RCC 7860 (cell line): ENCODE measurements at regions not wholly inside any gene's neighbourhood (a gene's known extent, or its start where the extent isn't known, plus 50 kb on each side); places are given as distances from the start of the nearest gene placed in this dataset.

Experiments
- DNase-seq: peaks from one replicate; pipeline ENCODE4 v3.0.0-alpha.2; 2015; ENCODE audit warnings: low spot score
- FAIRE-seq: peaks from 2 replicates; lab custom pipeline; 2012; peaks lifted over from hg19 to GRCh38; lab: Jason Lieb, UNC

DNA sequence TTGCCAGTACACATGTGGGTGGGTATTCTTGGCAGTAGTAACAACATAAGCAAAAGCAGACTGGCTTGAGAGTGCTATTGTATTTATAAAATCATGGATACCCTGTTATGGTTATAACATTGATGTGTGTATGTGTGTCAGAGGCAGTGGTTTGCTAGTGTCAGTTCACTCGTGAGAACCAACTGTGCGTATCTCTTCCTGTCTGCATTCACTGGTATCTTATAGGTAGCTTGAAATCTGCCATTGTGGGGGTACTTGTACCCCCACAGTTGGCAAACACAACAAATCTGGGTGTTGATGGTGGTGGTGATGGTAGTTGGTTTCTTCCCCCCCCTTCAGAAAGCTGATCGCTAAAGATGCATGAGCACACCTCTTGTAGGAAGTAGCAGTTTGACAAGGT, 355.8 kb upstream of the SATB1 start:
- FAIRE-seq (no peak), DNase-seq (no peak)

DNA sequence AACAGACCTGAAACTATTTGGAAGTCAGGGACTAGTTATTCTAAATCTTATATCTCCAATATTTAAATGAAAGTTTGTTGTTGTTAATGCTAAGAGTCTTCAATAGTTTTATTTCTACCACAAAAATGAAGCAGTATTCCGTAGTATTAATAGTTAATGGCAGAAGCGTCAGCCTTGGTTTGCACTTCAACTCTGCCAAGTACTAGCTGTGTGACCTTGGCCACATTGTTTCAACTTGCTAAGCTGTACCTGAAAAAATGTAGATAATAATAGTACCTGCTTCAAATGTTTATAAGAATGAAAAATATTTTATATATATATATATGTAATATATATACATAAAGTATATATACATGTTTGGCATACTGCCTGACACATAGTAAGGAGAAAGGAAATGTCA, 354.6 kb upstream of the SATB1 start:
- no peak for DNase-seq
- FAIRE-seq = no peak

DNA sequence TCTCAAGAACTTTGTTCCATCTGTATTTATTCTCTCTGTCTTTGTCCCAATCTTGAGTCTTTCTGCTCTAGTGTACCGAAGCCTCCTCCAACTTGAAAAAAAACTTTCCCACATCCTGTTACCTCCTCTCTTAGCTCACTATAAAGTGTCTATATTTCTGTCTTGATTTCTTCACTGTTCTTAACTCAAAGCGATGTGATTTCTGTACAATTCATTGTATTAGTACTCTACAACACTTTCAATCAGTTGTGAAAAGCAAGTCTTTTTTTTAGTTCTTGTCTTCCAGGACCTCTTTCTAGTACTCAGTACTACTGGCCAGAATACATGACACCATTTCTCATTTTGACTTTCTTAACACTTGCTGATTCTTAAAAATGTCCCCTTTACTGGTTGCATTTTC, 353.5 kb upstream of the SATB1 start:
- DNase-seq (no peak), FAIRE-seq (no peak)

DNA sequence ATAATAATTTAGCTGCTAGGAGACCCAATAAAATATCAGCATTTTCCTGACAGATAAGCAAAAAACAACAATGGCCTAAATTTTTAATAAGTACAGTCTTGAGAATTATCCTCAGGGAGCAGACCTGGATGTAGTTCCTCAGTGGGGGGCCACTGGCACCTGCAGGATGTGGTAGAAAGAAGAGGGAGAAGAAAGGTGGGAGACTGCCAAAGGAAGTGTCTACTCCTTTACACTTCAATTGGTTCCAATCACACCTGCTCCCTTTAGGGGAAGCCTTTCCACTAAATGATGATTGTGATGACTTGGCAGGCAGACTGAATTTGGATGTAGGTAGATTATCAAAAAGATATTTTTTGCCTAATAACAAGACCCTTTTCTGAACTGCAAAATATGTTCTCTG, 353.0 kb upstream of the SATB1 start:
- no peak for DNase-seq
- no peak for FAIRE-seq

DNA sequence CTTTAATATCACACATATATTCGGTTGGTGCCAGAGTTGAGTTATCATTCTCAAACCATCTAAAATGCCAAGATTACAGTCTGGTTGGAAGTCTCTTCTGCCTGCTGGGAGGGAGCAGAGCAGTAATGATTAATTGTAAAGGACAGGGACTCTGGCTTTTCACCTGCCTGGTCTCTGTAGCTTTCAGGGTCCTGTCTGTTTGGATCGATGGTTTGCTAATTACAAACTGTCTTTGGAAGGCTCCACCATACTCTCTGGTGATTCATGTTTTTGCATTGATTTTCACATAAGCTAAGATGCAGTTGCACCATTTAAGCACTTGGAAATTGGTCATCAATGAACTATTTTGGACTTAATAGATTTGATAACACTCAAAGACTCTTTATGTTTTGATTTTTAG, 350.4 kb upstream of the SATB1 start:
- no peak for FAIRE-seq
- no peak for DNase-seq

DNA sequence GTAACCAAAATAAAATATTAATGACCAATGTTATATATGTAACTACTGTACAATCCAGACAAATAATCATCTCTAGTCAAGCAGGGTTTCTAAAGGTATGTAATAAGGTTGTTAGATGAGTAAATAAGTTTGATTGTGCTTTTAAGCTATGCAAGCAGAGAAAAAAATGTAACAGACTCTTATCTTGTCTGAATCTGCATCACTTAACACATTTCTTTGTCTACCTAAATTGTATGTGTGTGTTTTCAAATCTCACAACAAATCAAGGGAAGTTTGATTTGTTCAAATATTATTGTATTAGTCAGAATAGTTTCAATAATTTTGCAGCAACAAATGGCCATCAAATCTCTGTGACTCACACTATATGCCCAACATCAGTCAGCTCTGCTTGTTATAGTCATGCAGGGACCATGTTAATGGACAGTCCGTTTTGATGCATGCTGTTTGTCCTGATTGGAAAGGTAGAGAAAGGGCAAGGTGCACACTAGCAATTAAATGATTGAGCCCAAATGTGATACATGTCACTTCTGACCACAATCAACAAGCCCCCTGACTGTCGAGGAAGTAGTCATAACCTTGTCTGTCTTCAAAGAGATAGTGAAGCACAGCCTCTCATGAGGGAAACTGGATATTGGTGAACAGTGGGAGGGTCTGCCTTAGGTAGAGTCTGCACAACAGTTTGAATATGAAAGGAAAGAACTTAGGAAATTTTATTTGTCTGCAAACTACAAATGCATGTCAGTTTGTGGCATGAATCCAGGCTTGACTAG, 349.4 kb upstream of the SATB1 start:
- no peak for DNase-seq
- FAIRE-seq = no peak

DNA sequence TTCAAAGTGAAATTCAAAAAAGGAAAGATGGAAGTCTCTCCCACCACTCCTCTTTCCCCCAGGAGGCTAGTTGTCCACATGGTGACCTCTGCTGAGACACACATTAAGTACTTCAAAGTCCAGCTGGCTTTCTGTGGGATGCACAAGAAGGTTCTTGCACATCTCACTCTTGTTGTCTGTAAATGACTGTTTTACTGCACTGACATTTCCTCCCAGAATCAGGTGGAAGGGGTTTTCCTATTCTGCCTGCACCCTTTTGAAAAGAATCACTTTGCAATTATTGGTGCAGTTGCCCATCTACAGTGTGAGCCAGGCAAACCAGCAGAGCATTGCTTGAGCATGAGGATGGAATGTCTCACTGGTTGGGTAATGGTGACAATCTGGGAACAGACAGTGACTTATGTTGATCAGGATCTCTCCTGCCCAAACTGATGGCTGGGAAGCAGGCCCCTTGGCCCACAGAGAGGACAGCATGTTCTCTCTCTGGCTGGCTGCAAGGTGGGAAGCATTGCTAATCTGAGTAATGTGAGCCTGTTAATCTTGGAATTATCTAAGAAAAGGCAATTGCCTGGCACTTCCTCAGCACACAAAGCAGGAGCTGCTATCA, 347.7 kb upstream of the SATB1 start:
- FAIRE-seq (no peak), DNase-seq (no peak)

DNA sequence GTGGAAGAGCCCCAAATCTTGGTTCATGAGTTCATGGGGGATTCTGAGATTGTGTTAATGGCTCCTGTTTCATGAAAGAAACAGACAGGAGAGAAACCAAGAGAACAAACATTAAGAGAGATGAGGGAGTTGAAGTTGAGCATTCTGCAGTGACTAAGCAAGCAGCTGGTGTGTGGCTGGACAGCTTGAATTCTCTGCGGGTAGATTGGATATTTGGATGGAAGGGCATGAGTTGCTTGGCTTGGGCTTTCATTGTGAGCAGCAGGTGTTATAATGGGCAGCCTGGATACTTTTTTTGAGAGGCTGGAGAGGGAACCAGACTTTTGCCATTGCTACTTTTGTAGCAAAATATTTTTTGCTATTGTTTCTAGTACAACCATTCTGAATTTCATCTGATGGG, 346.8 kb upstream of the SATB1 start:
- DNase-seq = no peak
- FAIRE-seq = no peak

DNA sequence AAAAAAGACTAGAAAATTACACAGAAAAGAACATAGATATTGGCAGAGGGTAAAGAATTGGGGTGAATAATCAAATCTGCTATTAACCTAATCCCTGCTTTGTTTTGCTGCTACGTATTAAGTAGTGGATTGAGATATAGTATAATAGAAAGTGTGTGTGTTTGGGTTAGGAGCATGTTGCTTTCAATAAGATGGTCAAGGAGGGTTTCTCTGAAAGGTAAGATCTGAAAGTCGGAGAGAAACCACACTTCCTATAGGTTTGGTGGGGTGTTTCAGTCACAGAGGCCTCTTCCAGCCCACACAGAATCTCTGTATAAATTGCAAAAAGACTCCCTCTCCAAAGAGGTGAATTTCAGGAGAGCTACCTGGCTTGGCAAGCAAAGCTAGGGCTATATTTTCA, 345.7 kb upstream of the SATB1 start:
- DNase-seq (no peak), FAIRE-seq (no peak)

DNA sequence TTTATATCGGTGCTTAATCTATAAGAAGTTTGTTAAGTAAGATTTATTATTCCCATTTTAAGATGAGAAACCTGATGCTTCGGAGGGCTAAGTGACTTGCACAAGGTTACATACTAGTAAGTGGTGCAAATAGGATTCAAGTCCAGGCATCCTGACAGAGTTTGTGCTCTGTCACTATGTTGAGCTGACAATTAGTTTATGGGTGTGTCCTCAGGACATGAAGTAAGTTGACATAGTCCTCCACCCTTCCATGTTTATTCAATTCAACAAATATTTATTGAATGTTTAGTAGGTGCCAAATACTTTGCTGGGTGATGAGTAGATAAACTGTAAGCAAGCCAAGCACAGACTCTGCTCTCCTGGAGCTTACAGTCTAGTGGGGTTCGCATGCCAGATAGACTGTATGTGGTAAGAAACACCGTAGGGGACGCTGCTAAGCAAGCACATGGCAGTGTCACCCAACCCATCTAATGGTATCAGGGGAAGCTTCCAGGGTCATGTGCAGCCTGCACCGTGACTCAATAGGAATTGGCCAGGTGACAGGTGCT, 342.7 kb upstream of the SATB1 start:
- DNase-seq (no peak), FAIRE-seq (no peak)

DNA sequence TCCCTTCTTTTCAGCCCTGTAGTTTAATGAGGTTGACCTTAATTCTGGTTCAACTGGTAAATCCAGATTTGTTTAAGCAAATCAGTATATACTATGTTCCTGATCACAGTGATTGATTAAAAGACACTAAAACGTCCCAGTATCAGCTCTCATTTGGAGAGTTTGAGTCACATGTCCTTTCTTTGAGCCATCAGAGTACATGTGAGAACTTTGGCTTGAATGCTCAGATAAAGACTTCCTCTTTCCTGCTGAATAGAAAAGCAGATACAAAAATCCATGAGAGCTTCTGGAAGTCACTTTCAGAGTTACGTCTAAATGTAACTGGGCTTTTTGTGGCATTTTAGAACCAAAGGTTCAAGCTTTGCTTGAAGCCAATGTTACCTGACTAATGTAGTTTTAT, 341.8 kb upstream of the SATB1 start:
- FAIRE-seq = no peak

DNA sequence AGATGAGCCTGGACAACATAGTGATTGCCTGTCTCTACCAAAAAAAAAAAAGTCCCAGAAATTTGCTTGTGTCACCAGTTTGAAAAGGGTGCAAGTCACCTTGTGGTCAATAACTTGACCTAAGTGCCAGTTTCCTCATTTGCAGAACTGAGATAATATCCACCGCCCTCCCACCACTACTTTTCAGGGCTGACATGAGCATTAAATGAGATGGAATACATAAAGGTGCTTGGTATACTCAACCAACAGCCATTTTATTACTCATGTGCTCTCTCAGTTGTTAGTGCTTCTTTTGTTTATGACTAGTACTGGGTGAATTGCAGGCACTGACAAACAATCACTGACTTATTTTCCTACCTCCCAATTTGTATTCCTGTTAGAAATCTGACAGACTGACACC, 340.5 kb upstream of the SATB1 start:
- FAIRE-seq = no peak

More for the DNA sequence above, 341.8 kb upstream of the SATB1 start:
- no peak for DNase-seq

DNA sequence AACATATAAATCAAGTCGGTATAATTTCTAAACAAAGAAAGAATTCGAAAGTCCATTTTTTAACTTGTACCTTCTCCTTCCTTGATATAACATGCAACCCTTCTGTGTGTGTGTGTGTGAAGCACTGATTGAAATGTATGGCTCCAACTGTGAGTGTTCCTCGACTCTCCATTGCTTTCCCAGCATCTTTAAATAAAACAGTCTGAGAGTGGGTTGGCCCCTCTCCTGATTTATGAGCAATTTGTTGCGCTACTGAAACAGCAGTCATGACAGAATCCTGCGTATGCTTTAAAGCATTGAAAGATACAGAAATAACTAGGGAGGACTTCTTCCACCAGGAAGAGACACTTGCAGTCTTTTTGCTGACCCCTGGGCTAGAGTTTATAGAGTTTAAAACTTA, 340.0 kb upstream of the SATB1 start:
- no peak for FAIRE-seq
- DNase-seq = no peak

More for the DNA sequence above, 340.5 kb upstream of the SATB1 start:
- DNase-seq = no peak

DNA sequence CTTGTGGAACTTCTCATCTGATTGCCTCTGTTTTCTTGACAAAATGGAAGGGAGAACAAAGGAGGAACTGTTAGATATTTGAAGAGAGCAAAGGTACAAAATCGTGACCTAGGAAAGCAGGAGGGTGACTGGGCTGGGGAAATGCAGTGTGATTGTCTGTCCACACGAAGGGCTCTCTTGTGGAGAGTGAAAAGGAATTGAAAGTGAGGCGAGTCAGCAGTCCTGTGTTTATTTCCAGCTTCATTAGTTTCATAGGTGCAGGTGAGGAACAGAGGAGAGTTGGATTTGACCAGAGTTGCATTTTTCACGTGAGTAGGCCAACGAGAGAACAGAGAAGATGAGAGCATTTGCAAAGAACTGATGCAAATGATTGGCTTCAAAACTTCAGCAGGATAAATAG, 336.4 kb upstream of the SATB1 start:
- FAIRE-seq = no peak
- no peak for DNase-seq

DNA sequence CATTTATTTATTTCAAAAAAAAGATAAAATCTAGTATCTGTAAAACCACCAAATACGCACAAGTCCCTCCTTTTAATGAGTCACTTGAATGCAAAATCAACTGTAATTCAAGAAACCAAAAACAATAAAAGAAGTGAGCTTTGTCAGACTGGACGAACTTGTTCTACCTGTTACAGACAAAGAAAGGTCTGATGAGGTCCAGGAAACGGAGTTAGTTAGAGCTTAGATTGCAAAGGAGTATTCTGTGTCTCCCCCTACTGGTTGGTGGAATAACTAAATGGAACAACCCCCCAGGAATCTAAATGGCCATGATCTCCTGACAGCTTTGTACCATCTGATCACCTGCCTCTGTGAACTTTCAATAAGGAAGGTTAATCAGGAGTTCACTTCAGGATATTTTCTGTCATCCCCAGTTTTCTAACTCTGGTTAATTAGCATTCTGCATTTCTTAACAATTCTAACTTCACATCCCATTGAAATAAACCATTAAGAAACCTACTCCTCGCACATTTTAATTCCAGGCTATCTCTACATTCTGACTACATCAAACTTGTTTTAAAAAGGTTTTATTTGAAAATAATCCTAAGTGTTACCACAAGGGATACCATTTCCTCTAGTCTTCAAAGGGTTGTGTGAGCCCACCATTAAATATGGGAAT, 333.0 kb upstream of the SATB1 start:
- FAIRE-seq = no peak
- DNase-seq = peak; percentile 9

DNA sequence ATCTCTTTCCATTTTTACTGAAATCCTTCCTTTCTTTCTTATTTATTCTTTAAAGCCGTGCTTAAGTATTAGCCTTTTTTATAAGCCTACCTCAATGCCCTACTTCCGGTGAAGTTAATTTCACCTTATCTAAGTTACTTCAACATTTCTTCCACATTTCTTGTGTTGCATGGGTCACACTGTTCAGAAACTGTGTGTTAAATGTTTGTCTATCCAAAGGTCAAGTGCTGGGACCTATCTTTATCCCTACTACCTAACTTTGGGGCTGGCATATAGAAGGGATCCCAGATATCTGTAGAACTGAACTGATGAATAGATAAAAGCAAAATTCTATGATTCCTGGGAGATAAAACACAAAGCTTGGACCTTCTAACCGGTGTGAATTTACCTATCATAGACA, 332.3 kb upstream of the SATB1 start:
- FAIRE-seq (no peak), DNase-seq (no peak)

DNA sequence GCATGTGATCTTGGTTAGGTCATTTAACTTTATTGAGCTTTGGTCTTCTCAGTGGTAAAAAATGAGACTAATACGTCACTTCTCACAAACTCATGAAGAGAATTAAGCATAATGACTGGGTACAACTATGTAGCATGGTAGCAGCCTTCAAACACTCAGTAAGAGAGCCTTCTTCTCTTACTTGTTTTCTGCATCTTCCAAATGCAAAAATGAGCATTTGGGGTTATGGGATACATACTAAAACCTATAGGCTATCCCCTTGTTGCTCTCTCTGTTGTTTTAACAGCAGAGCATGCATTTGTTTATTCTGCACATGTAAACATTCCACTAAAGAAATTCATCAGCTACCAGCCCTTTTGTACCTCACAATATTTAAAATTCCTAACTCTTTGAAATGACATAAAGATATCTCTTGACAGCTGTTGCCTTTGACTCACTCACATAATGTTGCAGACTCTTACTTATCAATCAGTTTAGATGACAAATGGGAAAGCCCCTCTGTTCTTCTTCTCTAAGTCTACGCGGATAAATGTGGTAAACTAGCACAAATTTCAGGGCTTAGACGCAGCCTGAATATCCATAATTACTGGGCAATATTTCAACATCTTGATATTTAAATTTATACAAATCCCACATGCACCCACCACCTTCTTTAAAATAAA, 327.3 kb upstream of the SATB1 start:
- FAIRE-seq (no peak), DNase-seq (no peak)

DNA sequence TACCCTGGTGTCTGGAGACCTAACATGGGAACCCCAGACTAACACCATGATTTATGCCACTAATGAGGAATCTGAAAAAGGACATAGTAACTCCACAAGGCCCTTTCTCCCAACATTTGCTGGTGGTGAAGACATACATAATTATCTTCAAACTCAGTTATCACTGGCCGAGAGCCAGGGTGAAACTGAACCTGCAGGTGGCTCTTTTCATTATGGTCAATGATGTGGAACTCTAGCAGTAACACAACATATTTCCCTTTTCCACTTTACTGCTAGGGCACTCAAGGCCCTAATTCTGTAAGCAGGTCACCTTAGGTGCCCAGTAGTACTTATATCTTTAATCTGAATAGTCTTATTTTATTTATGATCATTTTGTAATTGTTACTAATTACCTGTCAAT, 326.4 kb upstream of the SATB1 start:
- FAIRE-seq (no peak), DNase-seq (no peak)

DNA sequence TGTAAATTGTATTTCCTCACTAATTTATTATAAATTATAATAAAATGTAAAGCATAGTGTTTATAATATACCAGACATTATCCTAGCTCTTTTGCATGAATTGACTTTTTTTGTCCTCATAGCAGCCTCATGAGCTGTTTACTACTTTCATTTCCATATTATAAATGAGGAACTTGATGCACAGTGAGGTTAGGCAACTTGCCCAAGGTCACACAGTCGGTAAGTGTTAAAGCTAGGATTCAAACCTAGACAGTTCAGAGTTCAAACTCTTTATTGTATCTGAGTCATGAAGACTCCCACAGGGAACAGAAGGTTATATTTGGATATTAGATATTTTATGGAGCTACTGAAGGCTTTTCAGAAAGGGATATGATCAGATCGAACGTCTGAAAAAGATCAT, 322.2 kb upstream of the SATB1 start:
- DNase-seq (no peak), FAIRE-seq (no peak)

DNA sequence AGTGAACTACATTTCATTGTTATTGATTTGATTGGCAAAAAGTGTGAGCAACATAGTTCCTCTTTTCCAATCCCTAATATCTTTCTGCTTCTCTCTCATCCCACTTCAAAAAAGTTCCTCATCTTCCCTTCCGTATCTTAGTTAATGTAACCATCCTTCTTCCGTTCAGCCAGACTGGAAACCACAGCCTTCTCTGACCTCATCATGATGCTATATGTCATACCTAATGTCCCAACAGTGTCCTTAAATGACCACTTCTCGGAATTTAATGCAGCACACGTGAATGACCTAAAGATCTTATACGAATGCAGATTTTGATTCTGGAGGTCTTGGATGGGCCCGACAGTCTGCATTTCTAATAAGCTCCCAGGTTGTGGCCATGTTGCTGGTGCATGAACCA, 320.3 kb upstream of the SATB1 start:
- DNase-seq = no peak
- no peak for FAIRE-seq

DNA sequence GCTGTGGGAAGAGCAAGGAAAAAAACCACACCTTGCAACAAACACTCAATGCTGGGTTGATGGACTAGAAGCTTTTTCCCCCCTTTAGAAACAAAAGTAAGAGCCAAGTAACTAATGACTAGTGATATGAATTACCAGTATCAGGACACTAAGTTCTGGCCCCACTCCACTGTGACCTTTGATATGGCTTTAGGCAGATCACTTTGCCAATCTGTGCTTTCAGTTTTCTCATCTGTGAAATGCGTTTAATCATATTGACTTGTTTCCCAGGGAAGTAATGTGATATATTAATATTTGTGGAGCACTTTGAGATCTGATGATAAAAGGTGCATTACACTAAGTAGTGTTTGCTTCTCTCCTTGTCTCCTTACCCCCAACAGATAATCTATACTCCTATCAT, 319.3 kb upstream of the SATB1 start:
- FAIRE-seq (no peak), DNase-seq (no peak)

DNA sequence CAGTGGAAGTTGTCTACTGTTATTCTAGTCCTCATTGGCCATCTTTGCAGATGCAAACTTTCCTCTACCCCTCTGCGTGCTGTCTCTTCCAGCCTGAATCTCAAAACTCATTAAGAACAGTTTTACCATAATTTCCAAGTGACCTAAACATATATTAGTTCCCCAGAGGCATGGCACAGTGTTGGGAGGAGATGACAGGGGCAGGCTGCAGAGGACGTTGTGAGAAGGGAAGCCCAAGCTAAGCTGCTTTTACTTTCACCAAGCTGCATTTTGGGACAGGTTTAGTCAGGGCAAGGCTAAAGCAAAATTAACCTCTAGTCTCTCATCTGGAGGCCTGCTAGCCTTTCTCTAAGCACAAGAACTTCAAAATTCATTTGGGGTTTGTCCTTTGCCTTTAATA, 318.6 kb upstream of the SATB1 start:
- no peak for FAIRE-seq
- DNase-seq = no peak
